ENCODE measurements at regions not wholly inside any gene's neighbourhood (a gene's known extent, or its start where the extent isn't known, plus 50 kb on each side); places are given as distances from the start of the nearest gene placed in this dataset.

GRCh38 chr9:15059003-15059402 is 148.8 kb upstream of the FREM1 start (continued):
- no peak for TF ChIP-seq KIAA2018 (CRISPR knock-in tag; IDR thresholded peaks at IDR 0.05; ENCODE audit: borderline replicate concordance)

- no peak for TF ChIP-seq CENPX (CRISPR knock-in tag; IDR thresholded peaks at IDR 0.05)
- TF ChIP-seq TCF12 (IDR thresholded peaks at IDR 0.05), result no peak
- TF ChIP-seq TCF12 (CRISPR knock-in tag; IDR thresholded peaks at IDR 0.05), result no peak
- no peak for TF ChIP-seq BRCA1 (CRISPR knock-in tag; IDR thresholded peaks at IDR 0.05)
- TF ChIP-seq TSC22D2 (CRISPR knock-in tag; IDR thresholded peaks at IDR 0.05; ENCODE audit: borderline replicate concordance), result no peak
- TF ChIP-seq CSRNP1 (CRISPR knock-in tag; IDR thresholded peaks at IDR 0.05), result no peak
- no peak for TF ChIP-seq KMT2B (CRISPR knock-in tag; IDR thresholded peaks at IDR 0.05)
- TF ChIP-seq AGO1 (IDR thresholded peaks at IDR 0.05; ENCODE audit: low read depth, low read length, poor library complexity, severe bottlenecking), result no peak
- no peak for TF ChIP-seq MNT (IDR thresholded peaks at IDR 0.05)
- no peak for TF ChIP-seq GATAD1 (CRISPR knock-in tag; IDR thresholded peaks at IDR 0.05)
- no peak for TF ChIP-seq KLF15 (CRISPR knock-in tag; IDR thresholded peaks at IDR 0.05; ENCODE audit: borderline replicate concordance)
- FAIRE-seq, result no peak
- H3K4me3 ChIP-seq (replicated peaks in 1 of 3; ENCODE audit: insufficient read depth in 1 of 3, low read depth in 2 of 3, low read length in 3 of 3), result no peak overlapping the region
- H3K4me2 ChIP-seq (ENCODE audit: low read depth, low read length), result no peak overlapping the region
- no peaks in the 10 kb centered on the region for H3K4me1 ChIP-seq (ENCODE audit: insufficient read depth, low read length)
- intact Hi-C loops (cut with micrococcal nuclease; ENCODE audit: unreplicated experiment), result no loop called here
- H3K27me3 ChIP-seq (ENCODE audit: control insufficient read depth in 1 of 2, insufficient read depth in 2 of 2, low read length in 2 of 2), result peaks cover 0 to 9% of the 10 kb centered on the region in 2 experiments; a peak in 2 of 5 replicates
- DNase-seq (ENCODE audit: low spot score), result no peak
- ATAC-seq, result no peak
- no peaks in the 10 kb centered on the region for H3K9me3 ChIP-seq (ENCODE audit: low read length)
- H3K36me3 ChIP-seq (replicated peaks in 1 of 2; ENCODE audit: control insufficient read depth in 1 of 2, insufficient read depth in 2 of 2, low read length in 2 of 2), result no peaks in the 10 kb centered on the region
- WGBS (ENCODE audit: low lambda C conversion rate), result 4% methylated on average over 4 of the region's 4 CpGs
- POLR2A ChIA-PET, result no interaction called here
- no peak overlapping the region for H3K27ac ChIP-seq (ENCODE audit: extremely low read length, insufficient read depth, low read length)
- in situ Hi-C loops (cut with HindIII; ENCODE audit: extremely low pct_ligation_motif_present, low pct_unique_long_range_greater_than_20kb), result no loop called here
- BruUV-seq (replicated peaks), result no TSS peak
- no peak overlapping the region for H3K9ac ChIP-seq (ENCODE audit: insufficient read depth, low read depth, low read length)
- CTCF ChIA-PET (ENCODE audit: low intra/inter-chr PET ratio, low total read pairs), result no interaction called here
- H3K79me2 ChIP-seq (ENCODE audit: insufficient read depth, low read length), result no peaks in the 10 kb centered on the region
- no peak overlapping the region for H2AFZ ChIP-seq (ENCODE audit: low read length)
- no peaks in the 10 kb centered on the region for H4K20me1 ChIP-seq (ENCODE audit: insufficient read depth, low read length)
Measured at GRCh38 chr9:15058236-15058635, 148.0 kb upstream of the FREM1 start.

Data from HepG2 (cell line).